CD4-positive, alpha-beta T cell treated with Interleukin-17A for 4 hours (primary cell): ENCODE measurements at regions not wholly inside any gene's neighbourhood (a gene's known extent, or its start where the extent isn't known, plus 50 kb on each side); places are given as distances from the start of the nearest gene placed in this dataset.

ENCODE experiments used
- DNase-seq: peaks from one replicate; pipeline ENCODE4 v3.0.0-alpha.2; 2020; ENCODE audit warnings: mixed read lengths

DNA sequence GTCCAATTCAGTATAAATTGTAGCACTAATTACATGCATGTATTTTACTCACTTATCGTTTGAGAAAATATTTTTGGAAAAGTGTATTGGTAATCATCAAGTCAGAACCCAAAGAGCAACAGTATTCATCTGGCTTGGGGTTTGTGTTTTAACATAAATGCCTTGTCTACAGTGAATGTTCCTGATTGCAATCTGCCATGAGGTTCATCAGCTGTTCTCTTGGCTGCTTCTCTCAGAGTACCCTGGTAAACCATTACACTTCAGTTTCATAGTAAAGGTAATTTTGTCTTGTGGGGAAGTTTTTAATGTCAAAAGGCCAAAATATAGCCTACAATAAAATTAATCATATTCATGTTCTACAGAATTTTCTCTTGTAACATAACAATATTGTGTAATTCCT is 150.3 kb downstream of the IFI44 start:
- no peak for DNase-seq

DNA sequence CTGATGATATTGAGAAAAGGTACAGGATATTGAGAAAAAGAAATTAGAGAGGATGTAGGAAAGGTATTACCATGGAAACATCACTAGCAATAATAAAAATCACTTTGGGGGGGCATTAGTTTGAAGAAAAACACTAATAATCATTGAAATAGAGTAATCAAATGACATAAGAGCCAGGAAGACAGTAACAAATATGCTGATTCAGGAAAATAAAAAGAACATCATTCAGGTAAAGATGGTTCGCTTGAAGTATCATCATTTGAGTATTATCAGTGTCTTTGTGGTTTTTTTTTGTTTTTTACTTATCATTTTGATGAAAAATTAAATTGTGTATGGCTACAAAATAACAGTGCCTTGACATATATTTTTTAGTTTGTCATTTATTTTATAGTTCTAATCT is 164.5 kb downstream of the IFI44 start:
- no peak for DNase-seq

DNA sequence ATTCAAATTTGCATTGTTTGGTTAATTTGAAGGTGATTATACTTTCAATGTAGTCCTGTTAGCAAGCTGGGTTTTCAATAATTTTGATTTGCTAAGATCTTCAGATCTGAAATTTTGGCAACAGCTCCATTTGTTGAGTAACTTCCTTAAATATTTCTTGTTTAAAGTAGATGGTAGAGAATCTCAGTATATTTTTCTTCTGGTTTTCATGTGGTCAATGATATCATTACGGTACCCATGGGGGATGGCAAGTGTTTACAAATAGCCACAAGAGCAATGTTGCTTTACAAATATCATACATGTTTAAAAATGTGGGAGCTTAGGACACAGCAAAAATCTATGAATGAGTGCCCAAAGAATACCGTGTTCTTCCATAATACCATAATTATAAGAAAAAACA is 175.9 kb downstream of the IFI44 start:
- DNase-seq = no peak

DNA sequence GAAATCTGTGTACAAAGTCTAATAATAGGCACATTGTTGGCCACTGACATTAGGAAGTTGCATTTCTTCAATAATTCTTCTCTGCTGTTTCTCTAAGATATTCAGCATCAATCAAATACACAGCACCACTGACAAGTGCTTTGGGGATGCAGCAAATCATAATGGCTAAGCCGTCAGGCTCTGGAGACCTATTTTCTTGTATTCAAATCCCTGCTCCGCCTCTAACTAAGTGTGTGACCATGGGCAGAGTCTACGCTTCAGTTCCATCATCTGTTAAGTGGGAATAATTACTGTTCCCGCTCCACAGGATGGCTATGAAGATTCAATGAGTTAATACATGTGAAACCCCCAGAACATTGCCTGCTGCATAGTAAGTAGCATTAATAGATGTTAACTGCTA is 176.9 kb downstream of the ADGRL4 start:
- no peak for DNase-seq

DNA sequence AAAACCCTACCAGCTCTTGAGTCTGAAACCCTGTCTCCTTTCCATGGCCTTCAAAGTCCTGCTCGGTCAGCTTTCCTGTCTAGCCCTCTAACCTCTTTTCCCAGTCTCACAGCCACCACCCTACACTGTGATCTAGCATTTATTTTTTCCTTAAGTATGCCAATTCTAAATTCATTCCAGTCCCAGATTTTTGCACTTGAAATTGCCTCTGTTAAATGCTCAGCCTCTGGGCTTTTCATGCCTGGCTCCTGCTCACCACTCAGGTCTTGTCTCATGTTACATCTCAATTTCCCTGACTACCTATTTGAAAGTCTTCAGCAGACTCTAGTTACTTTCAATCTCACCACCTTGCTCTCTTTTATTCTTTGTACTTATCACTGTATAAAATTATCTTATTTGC is 176.2 kb downstream of the ADGRL4 start:
- DNase-seq = no peak

DNA sequence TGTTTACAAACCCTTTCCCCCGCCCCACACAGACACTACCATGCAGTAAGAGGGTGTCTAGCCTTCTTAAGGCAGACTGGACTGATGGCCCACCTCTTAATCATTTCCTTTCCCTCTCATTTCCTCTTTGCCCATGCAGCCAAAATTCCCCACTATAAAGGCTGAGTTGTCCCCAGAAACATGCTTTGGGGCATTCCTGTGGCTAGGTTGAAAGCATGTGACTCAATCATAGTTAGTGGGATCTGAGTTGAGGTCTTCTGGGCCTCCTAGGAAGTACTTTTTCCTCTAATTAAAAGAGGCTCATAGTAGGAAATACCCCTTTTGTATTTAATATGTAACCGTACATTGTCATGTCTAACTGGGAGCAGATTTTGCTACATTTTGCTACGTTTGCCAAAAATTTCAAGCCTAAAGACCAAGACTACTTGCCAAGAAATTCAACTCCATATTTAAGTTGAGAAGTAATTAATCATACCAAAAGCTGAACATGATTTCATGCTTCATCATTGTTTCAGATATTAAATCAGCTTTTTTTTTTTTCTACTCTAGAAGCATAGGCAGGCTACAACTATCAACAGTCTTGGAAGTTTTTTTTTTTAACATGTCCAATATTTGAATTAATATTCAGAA is 174.7 kb downstream of the ADGRL4 start:
- DNase-seq = no peak

DNA sequence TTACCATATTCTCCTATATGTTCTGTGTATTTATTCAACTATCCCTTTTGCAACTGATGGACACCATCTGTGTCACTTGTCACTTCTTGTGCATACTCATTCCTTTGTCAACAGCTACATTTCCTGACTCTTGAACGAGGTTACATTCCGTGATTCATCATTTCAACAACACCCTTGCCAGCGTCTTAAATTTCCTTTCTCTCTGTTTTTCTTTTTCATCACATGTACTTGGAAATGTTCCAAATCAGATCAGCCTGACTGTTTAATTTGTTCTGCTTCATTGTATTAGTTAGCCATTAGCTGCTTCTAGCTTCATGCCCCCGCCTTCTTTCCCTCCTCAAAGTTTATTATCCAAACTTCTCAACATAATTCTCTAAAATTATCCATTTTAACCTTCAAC is 173.0 kb downstream of the ADGRL4 start:
- no peak for DNase-seq

DNA sequence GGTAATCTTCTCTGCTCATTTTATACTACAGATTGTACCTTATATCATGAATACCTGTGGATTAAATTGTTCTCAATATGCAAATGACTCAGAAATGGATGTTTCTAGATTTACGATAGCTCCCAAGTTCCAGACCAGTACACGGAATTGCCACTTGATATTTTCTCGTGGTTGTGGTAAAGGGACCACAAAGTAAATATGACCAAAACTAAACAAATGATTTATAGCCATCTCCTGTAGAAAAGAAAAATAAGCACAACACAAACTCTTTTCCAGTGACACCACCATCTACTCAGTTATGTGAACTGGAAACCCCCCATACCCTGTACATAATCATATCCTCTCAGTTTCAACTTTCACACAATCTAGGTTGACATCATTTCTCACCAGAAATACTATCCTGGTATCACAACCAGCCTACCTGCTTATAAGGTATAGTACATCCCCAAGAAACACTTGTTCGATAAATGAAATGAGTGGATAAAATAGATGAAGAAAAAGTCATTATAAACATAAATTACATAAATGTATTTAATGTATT is 172.3 kb downstream of the ADGRL4 start:
- no peak for DNase-seq

DNA sequence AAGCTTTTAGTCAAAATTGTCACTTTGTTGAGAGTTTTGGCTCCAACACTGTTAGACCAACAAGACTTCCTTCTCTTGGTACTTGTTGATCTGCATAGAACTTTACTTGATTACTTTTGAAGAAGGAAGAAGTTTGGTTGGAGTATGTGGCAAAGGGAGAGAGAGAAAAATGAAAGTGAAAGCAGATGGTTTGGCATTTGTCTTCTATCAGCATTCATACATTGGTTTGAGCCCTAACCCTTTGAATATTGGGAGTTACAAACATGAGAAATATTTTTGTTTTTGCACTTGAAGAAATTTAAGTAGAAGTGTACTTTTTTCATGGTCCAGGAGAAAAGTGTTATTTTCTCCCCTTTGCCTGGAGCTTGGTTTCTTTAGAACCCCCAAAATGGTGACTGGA is 169.8 kb downstream of the ADGRL4 start:
- DNase-seq = no peak

DNA sequence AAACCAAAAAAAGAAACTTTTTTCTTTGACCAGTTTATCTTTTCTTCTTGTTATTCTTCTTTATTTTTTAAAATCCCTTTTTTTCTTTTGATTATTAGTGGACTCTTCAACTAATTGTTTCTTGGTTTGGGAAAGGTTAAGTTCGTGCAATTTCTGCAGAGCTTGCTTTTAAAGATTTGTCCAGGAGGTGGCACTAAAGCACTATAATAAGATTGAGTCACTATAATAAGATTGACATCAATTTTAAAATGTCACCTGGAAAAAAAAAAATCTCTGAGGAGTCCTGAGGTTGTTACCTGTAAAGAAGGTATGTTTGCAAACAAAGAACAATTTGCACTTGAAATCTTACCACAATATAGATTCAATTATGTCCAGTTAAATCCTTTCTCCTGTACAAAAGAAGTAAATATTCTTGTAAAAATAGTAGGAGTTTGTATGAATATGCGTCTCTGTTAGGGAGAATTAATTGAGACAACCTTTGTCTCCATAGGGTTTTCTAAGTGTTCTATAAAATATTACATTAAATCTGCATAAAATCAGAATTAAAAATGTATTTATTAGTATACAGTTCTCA is 166.7 kb downstream of the ADGRL4 start:
- DNase-seq = peak; percentile 13
